ENCODE measurements at regions not wholly inside any gene's neighbourhood (a gene's known extent, or its start where the extent isn't known, plus 50 kb on each side); places are given as distances from the start of the nearest gene placed in this dataset.
A peak's percentile ranks its signal among the peaks of the same experiment; 100 is the strongest.

- H3K27me3 Mint-ChIP-seq (ENCODE audit: low read depth), result peaks cover 33% of the 10 kb centered on the region
Measured at GRCh38 chr15:98419173-98419780, 229.1 kb upstream of the IGF1R start.

GRCh38 chr15:98420837-98421236, 227.5 kb upstream of the IGF1R start:
- Mint-ChIP-seq H3K27me3 (ENCODE audit: low read depth) (peaks cover 36% of the 10 kb centered on the region), H3K4me1 (ENCODE audit: low read depth) (no peaks in the 10 kb centered on the region), H3K4me3 (no peak overlapping the region), H3K27ac (no peak overlapping the region), H3K9me3 (no peaks in the 10 kb centered on the region), H3K36me3 (ENCODE audit: low read depth) (no peaks in the 10 kb centered on the region)
- no peak for DNase-seq (ENCODE audit: low spot score)

More at GRCh38 chr15:98419173-98419780, 229.1 kb upstream of the IGF1R start:
- H3K27ac Mint-ChIP-seq, result no peak overlapping the region
- no peaks in the 10 kb centered on the region for H3K36me3 Mint-ChIP-seq (ENCODE audit: low read depth)
- DNase-seq (ENCODE audit: low spot score), result no peak
- H3K4me3 Mint-ChIP-seq, result no peak overlapping the region
- H3K4me1 Mint-ChIP-seq (ENCODE audit: low read depth), result no peaks in the 10 kb centered on the region
- no peaks in the 10 kb centered on the region for H3K9me3 Mint-ChIP-seq

GRCh38 chr15:98421419-98422129, 226.8 kb upstream of the IGF1R start:
- no peaks in the 10 kb centered on the region for H3K4me1 Mint-ChIP-seq (ENCODE audit: low read depth)
- no peak overlapping the region for H3K4me3 Mint-ChIP-seq
- H3K27me3 Mint-ChIP-seq (ENCODE audit: low read depth), result peaks cover 39% of the 10 kb centered on the region
- DNase-seq (ENCODE audit: low spot score), result peak; percentile 43
- no peak overlapping the region for H3K27ac Mint-ChIP-seq
- no peaks in the 10 kb centered on the region for H3K9me3 Mint-ChIP-seq
- H3K36me3 Mint-ChIP-seq (ENCODE audit: low read depth), result no peaks in the 10 kb centered on the region

GRCh38 chr15:98422130-98422478, 226.2 kb upstream of the IGF1R start:
- H3K9me3 Mint-ChIP-seq, result no peaks in the 10 kb centered on the region
- H3K36me3 Mint-ChIP-seq (ENCODE audit: low read depth), result no peaks in the 10 kb centered on the region
- no peak overlapping the region for H3K27ac Mint-ChIP-seq
- H3K4me1 Mint-ChIP-seq (ENCODE audit: low read depth), result no peaks in the 10 kb centered on the region
- peaks cover 39% of the 10 kb centered on the region for H3K27me3 Mint-ChIP-seq (ENCODE audit: low read depth)
- H3K4me3 Mint-ChIP-seq, result no peak overlapping the region
- no peak for DNase-seq (ENCODE audit: low spot score)

- Mint-ChIP-seq H3K4me1 (ENCODE audit: low read depth) (peaks cover 2% of the 10 kb centered on the region), H3K9me3 (no peaks in the 10 kb centered on the region), H3K27me3 (ENCODE audit: low read depth) (peaks cover 52% of the 10 kb centered on the region), H3K4me3 (no peak overlapping the region), H3K36me3 (ENCODE audit: low read depth) (no peaks in the 10 kb centered on the region), H3K27ac (no peak overlapping the region)
- no peak for DNase-seq (ENCODE audit: low spot score)
Measured at GRCh38 chr15:98425173-98425572, 223.2 kb upstream of the IGF1R start.

- Mint-ChIP-seq H3K9me3 (no peaks in the 10 kb centered on the region), H3K36me3 (ENCODE audit: low read depth) (no peaks in the 10 kb centered on the region), H3K27me3 (ENCODE audit: low read depth) (peaks cover 37% of the 10 kb centered on the region), H3K4me3 (peak overlapping the region; percentile 43), H3K27ac (no peak overlapping the region), H3K4me1 (ENCODE audit: low read depth) (peaks cover 2% of the 10 kb centered on the region)
- no peak for DNase-seq (ENCODE audit: low spot score)
Measured at GRCh38 chr15:98427321-98427720, 221.0 kb upstream of the IGF1R start.

- H3K4me3 Mint-ChIP-seq, result peak overlapping the region; percentile 64
- H3K36me3 Mint-ChIP-seq (ENCODE audit: low read depth), result no peaks in the 10 kb centered on the region
- peaks cover 29% of the 10 kb centered on the region for H3K27me3 Mint-ChIP-seq (ENCODE audit: low read depth)
- peak; percentile 55 for DNase-seq (ENCODE audit: low spot score)
- no peak overlapping the region for H3K27ac Mint-ChIP-seq
- H3K9me3 Mint-ChIP-seq, result no peaks in the 10 kb centered on the region
- H3K4me1 Mint-ChIP-seq (ENCODE audit: low read depth), result peaks cover 2% of the 10 kb centered on the region
Measured at GRCh38 chr15:98428253-98428989, 219.9 kb upstream of the IGF1R start.

- Mint-ChIP-seq H3K9me3 (no peaks in the 10 kb centered on the region), H3K27me3 (ENCODE audit: low read depth) (peaks cover 26% of the 10 kb centered on the region), H3K4me3 (no peak overlapping the region), H3K36me3 (ENCODE audit: low read depth) (no peaks in the 10 kb centered on the region), H3K4me1 (ENCODE audit: low read depth) (peaks cover 2% of the 10 kb centered on the region), H3K27ac (no peak overlapping the region)
- DNase-seq (ENCODE audit: low spot score), result no peak
Measured at GRCh38 chr15:98431171-98431570, 217.2 kb upstream of the IGF1R start.

- Mint-ChIP-seq H3K9me3 (no peaks in the 10 kb centered on the region), H3K4me3 (no peak overlapping the region), H3K27ac (no peak overlapping the region), H3K4me1 (ENCODE audit: low read depth) (peaks cover 2% of the 10 kb centered on the region), H3K36me3 (ENCODE audit: low read depth) (no peaks in the 10 kb centered on the region), H3K27me3 (ENCODE audit: low read depth) (peaks cover 15% of the 10 kb centered on the region)
- DNase-seq (ENCODE audit: low spot score), result no peak
Measured at GRCh38 chr15:98433346-98433745, 215.0 kb upstream of the IGF1R start.

GRCh38 chr15:98433856-98434255, 214.5 kb upstream of the IGF1R start:
- peaks cover 10% of the 10 kb centered on the region for H3K27me3 Mint-ChIP-seq (ENCODE audit: low read depth)
- DNase-seq (ENCODE audit: low spot score), result no peak
- H3K36me3 Mint-ChIP-seq (ENCODE audit: low read depth), result no peaks in the 10 kb centered on the region
- peaks cover under 1% of the 10 kb centered on the region for H3K4me1 Mint-ChIP-seq (ENCODE audit: low read depth)
- no peaks in the 10 kb centered on the region for H3K9me3 Mint-ChIP-seq
- H3K4me3 Mint-ChIP-seq, result no peak overlapping the region
- H3K27ac Mint-ChIP-seq, result no peak overlapping the region

GRCh38 chr15:98437752-98438151, 210.6 kb upstream of the IGF1R start:
- peaks cover 2% of the 10 kb centered on the region for H3K4me1 Mint-ChIP-seq (ENCODE audit: low read depth)
- no peaks in the 10 kb centered on the region for H3K27me3 Mint-ChIP-seq (ENCODE audit: low read depth)
- H3K4me3 Mint-ChIP-seq, result no peak overlapping the region
- no peaks in the 10 kb centered on the region for H3K9me3 Mint-ChIP-seq
- H3K36me3 Mint-ChIP-seq (ENCODE audit: low read depth), result no peaks in the 10 kb centered on the region
- DNase-seq (ENCODE audit: low spot score), result no peak
- H3K27ac Mint-ChIP-seq, result no peak overlapping the region

- no peak for DNase-seq (ENCODE audit: low spot score)
- H3K27ac Mint-ChIP-seq, result no peak overlapping the region
- H3K27me3 Mint-ChIP-seq (ENCODE audit: low read depth), result no peaks in the 10 kb centered on the region
- no peaks in the 10 kb centered on the region for H3K36me3 Mint-ChIP-seq (ENCODE audit: low read depth)
- H3K4me1 Mint-ChIP-seq (ENCODE audit: low read depth), result peaks cover 2% of the 10 kb centered on the region
- H3K4me3 Mint-ChIP-seq, result no peak overlapping the region
- H3K9me3 Mint-ChIP-seq, result no peaks in the 10 kb centered on the region
Measured at GRCh38 chr15:98438326-98438725, 210.0 kb upstream of the IGF1R start.

- Mint-ChIP-seq H3K27me3 (ENCODE audit: low read depth) (peaks cover under 1% of the 10 kb centered on the region), H3K4me1 (ENCODE audit: low read depth) (peaks cover 2% of the 10 kb centered on the region), H3K27ac (no peak overlapping the region), H3K36me3 (ENCODE audit: low read depth) (no peaks in the 10 kb centered on the region), H3K9me3 (no peaks in the 10 kb centered on the region), H3K4me3 (no peak overlapping the region)
- no peak for DNase-seq (ENCODE audit: low spot score)
Measured at GRCh38 chr15:98438907-98439306, 209.4 kb upstream of the IGF1R start.

- Mint-ChIP-seq H3K27ac (no peak overlapping the region), H3K4me1 (ENCODE audit: low read depth) (peaks cover 2% of the 10 kb centered on the region), H3K4me3 (no peak overlapping the region)
Measured at GRCh38 chr15:98439523-98439942, 208.8 kb upstream of the IGF1R start.

More at GRCh38 chr15:98439523-98439942, 208.8 kb upstream of the IGF1R start:
- H3K27me3 Mint-ChIP-seq (ENCODE audit: low read depth), result peaks cover 5% of the 10 kb centered on the region
- H3K36me3 Mint-ChIP-seq (ENCODE audit: low read depth), result no peaks in the 10 kb centered on the region
- DNase-seq (ENCODE audit: low spot score), result no peak
- H3K9me3 Mint-ChIP-seq, result no peaks in the 10 kb centered on the region

Data from T-helper 2 cell treated with Interferon-gamma antibody and Interleukin-4, amounts not matched to agents 5 μg/mL and 100 μg/mL, for 36 hours (primary cell).